DMS79 (cell line): ENCODE measurements at regions not wholly inside any gene's neighbourhood (a gene's known extent, or its start where the extent isn't known, plus 50 kb on each side); places are given as distances from the start of the nearest gene placed in this dataset.
"Not testable (repeated sequence)": the region's sequence is repeated elsewhere in the genome, so short reads cannot be mapped to it uniquely, and the experiment has no call there.

Experiments used
- DNase-seq: peaks from one replicate; lab custom pipeline; 2025; lab: John Stamatoyannopoulos, UW

DNA sequence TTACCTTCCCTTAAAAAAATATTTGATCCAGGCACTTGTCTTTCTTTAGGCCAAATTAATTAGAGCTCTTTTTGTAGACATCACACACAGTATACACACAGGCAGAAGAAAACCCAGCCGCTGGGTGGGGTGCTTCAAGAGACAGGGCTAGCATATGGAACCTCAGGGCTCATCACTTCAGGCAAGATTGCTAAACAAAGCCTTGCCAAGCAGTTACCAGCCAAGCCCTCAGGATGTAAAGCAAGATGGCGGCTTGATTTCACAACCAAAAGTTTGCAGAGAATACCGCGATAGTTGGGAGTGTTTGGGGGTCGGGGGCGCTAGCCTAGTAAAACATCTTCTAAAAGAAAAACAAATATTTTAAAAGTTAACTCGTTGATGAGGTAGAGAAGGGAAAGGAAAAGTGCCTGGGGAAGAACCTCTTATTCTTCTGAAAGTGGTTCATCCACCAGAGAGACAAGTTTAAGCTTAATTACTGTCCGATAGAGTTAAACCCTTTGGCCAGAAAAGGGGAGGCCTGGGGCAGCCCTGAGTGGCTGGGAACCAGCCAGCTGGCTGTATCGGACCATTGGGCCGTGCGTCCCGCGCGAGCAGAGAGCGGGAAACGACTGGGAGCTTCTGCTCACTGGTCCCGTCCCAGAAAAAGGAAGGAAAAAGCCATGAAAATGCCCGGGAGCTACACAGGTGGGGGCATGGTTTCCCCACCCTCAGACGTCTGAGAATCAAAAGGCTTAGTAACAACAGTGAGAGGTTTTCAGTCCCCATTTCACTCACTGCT lies 254.9 kb upstream of the PCDH20 start:
- DNase-seq: no peak

GRCh38 chr13:61664801-61665705 lies 249.4 kb upstream of the PCDH20 start:
- no peak for DNase-seq

GRCh38 chr13:61654481-61654880 lies 238.8 kb upstream of the PCDH20 start:
- no peak for DNase-seq

- DNase-seq: no peak
Measured at GRCh38 chr13:61648547-61648946, 232.9 kb upstream of the PCDH20 start.

GRCh38 chr13:61612192-61612591 lies 196.5 kb upstream of the PCDH20 start:
- DNase-seq: no peak

- no peak for DNase-seq
Measured at GRCh38 chr13:61608138-61608537, 192.5 kb upstream of the PCDH20 start.

GRCh38 chr13:61600360-61601033 lies 184.8 kb upstream of the PCDH20 start:
- DNase-seq: no peak

GRCh38 chr13:61592489-61592888 lies 176.8 kb upstream of the PCDH20 start:
- no peak for DNase-seq

DNA sequence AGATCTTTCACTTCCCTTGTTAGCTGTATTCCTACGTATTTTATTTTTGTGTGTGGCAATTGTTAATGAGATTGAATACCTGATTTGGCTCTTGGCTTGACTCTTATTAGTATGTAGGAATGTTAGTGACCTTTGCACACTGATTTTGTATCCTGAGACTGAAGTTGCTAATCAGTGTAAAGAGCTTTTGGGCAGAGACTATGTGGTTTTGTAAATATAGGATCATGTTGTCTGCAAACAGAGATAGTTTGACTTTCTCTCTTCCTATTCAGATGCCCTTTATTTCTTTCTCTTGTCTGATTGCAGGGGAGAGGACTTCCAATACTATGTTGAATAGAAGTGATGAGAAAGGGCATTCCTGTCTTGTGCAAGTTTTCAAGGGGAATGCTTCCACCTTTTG lies 160.3 kb upstream of the PCDH20 start:
- DNase-seq: no peak

- DNase-seq: no peak
Measured at GRCh38 chr13:61563645-61564044, 148.0 kb upstream of the PCDH20 start.

- no peak for DNase-seq
Measured at GRCh38 chr13:61546911-61547310, 131.3 kb upstream of the PCDH20 start.

GRCh38 chr13:61546413-61546812 lies 130.8 kb upstream of the PCDH20 start:
- no peak for DNase-seq

- no peak for DNase-seq
Measured at GRCh38 chr13:61536433-61536832, 120.8 kb upstream of the PCDH20 start.

- DNase-seq: no peak
Measured at GRCh38 chr13:61531383-61532065, 115.9 kb upstream of the PCDH20 start.

GRCh38 chr13:61519214-61519613 lies 103.6 kb upstream of the PCDH20 start:
- not testable (repeated sequence) for DNase-seq

DNA sequence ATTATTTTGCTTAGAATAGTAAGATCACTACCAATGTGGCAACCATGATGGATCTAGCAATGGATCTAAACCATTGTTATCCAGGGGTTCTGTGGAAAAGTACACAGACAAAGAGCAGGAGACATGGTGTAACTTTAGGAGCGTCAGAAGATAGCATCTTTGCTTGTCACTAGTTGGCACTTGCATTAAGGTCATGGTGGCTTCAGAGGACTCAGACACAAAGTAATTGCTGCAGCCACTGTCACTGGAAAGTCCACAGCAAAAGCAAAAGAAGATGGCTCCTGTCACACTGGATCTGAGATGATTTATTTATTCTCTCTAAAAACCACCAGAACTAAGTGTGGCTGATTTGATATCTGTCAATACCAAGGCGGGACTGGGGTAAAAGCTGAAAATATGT lies 93.3 kb upstream of the PCDH20 start:
- no peak for DNase-seq

GRCh38 chr13:61500176-61500575 lies 84.5 kb upstream of the PCDH20 start:
- no peak for DNase-seq

DNA sequence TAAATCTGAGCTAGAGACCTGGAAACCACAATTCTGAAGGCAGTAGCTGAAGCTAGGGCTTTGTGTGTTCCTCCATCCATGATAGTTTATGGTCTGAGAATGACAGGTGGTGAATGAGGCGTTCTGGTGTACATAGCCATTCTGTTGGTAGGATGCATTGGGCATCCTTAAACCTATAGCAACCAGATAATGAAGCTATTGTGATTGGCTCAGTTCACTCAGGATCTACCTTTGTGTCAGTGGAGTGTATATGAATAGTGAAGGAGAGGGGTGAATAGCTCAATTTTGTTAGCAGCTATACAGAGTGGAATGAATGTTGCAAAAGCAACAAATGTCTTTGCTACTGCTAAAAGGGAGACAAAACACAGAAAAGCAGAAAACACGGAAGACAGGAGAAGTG lies 80.0 kb upstream of the PCDH20 start:
- DNase-seq: no peak

DNA sequence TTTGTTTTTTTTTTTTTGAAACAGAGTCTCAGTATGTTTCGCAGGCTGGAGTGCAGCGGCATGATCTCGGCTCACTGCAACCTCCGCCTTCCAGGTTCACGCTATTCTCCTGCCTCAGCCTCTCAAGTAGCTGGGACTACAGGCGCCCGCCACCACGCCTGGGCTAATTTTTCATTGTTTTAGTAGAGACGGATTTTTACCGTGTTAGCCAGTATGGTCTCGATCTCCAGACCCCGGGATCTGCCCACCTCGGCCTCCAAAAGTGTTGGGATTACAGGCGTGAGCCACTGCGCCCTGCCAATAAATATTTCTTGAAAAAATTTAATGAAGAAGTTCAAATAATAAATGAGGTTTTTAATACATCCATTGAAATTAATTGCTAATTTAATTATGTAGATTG lies 77.9 kb upstream of the PCDH20 start:
- DNase-seq: not testable (repeated sequence)

- DNase-seq: no peak
Measured at GRCh38 chr13:61486496-61486895, 70.8 kb upstream of the PCDH20 start.

DNA sequence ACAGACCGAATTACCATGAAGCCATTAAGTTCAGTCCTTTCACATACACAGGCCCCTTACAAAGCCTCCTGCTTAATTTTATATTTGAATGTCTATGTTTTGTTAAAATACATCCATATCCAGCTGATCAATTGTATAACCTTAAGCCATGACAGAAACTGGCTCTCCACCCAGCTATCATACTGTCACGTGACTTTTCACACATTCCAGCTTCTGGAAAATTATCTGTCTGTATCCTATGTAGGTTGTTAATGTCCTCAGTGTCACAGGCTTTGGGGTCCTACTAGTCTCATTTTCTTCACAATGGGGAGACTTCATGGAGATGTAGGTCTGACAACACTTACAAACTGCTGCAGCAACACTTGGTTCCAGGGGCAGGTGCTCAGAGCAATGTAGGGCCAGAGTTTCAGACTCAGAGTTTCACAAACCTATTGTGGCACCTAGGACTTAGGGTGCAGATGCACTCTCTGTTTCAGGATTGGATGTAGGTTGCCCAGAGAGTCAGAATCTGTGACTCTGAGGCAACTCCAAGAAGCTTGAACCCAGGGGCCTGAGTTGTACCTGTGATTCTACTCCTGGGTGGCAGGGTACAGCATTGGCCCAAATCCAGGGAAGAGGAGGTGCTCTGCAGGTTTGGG lies 69.6 kb upstream of the PCDH20 start:
- DNase-seq: no peak

GRCh38 chr13:61477619-61478018 lies 62.0 kb upstream of the PCDH20 start:
- no peak for DNase-seq
